ENCODE measurements at regions not wholly inside any gene's neighbourhood (a gene's known extent, or its start where the extent isn't known, plus 50 kb on each side); places are given as distances from the start of the nearest gene placed in this dataset.

GRCh38 chr21:14857529-14857928, 207.3 kb downstream of the NRIP1 start:
- DNase-seq (ENCODE audit: extremely low read depth, low read depth) = no peak
- no peak for TF ChIP-seq CTCF (IDR thresholded peaks at IDR 0.05; ENCODE audit: low read depth, low read length)

- TF ChIP-seq CTCF (IDR thresholded peaks at IDR 0.05; ENCODE audit: low read depth, low read length) = no peak
- no peak for DNase-seq (ENCODE audit: extremely low read depth, low read depth)
Measured at GRCh38 chr21:14850394-14850793, 214.4 kb downstream of the NRIP1 start.

GRCh38 chr21:14846621-14847020, 218.2 kb downstream of the NRIP1 start:
- no peak for DNase-seq (ENCODE audit: extremely low read depth, low read depth)
- TF ChIP-seq CTCF (IDR thresholded peaks at IDR 0.05; ENCODE audit: low read depth, low read length) = no peak

- TF ChIP-seq CTCF (IDR thresholded peaks at IDR 0.05; ENCODE audit: low read depth, low read length) = no peak
Measured at GRCh38 chr21:14844001-14844400, 220.8 kb downstream of the NRIP1 start.

GRCh38 chr21:14842601-14843000, 222.2 kb downstream of the NRIP1 start:
- TF ChIP-seq CTCF (IDR thresholded peaks at IDR 0.05; ENCODE audit: low read depth, low read length) = no peak

More at GRCh38 chr21:14844001-14844400, 220.8 kb downstream of the NRIP1 start:
- no peak for DNase-seq (ENCODE audit: extremely low read depth, low read depth)

GRCh38 chr21:14841511-14842472, 223.0 kb downstream of the NRIP1 start:
- DNase-seq (ENCODE audit: extremely low read depth, low read depth) = no peak
- no peak for TF ChIP-seq CTCF (IDR thresholded peaks at IDR 0.05; ENCODE audit: low read depth, low read length)

More at GRCh38 chr21:14842601-14843000, 222.2 kb downstream of the NRIP1 start:
- DNase-seq (ENCODE audit: extremely low read depth, low read depth) = no peak

GRCh38 chr21:14838400-14838799, 226.4 kb downstream of the NRIP1 start:
- DNase-seq (ENCODE audit: extremely low read depth, low read depth) = no peak
- no peak for TF ChIP-seq CTCF (IDR thresholded peaks at IDR 0.05; ENCODE audit: low read depth, low read length)

Measured in AG09319 (cell line).